ENCODE measurements at regions not wholly inside any gene's neighbourhood (a gene's known extent, or its start where the extent isn't known, plus 50 kb on each side); places are given as distances from the start of the nearest gene placed in this dataset.

DNA sequence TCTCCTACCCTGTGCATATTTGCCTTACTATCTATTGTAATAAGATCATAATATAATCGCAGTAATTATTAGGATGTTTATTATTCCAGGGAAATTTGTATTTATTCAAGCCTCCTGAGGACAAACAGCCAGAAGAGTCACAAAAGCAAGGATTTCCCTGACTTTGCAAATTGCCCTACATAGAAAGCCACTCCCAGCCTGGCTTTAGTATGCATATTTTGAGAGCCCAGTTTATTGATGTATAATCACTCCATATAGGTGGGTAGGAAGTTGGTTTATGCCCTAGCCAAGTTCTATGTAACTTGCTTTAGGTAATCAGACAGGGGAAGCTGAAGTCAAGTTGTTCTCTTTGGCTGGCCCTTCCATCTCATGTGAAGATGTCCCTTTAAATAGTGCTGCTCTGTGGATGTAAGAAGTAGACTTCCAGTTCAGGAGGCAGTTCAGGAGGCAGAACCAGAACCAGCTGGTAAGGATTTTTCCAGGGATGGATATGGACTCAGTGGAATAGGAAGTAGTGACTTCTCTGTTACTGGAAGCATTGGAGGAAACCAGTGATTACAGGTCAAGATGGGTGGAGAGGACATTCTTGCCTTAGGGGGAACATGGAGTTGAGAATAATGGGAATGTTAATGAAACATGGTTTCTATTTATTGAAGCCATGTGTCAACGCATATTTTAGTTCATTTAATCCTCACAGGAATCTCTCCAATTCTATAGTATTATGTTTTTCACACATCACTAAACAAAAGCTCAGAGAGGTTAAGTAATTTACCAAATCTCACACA is 70.5 kb upstream of the KIT start:
- TF ChIP-seq RCOR1 (IDR thresholded peaks at IDR 0.05; ENCODE audit: insufficient replicate concordance, low read length) (no peak), MAFK (IDR thresholded peaks at IDR 0.05; ENCODE audit: low read depth, low read length) (no peak), RFX5 (IDR thresholded peaks at IDR 0.05; ENCODE audit: low read depth, low read length) (no peak), POLR2A (IDR thresholded peaks at IDR 0.05; ENCODE audit: low read depth, low read length) (no peak), RAD21 (IDR thresholded peaks at IDR 0.05; ENCODE audit: low read length) (no peak), BHLHE40 (IDR thresholded peaks at IDR 0.05; ENCODE audit: low read depth, low read length) (no peak), CEBPB (IDR thresholded peaks at IDR 0.05; ENCODE audit: low read depth, low read length) (no peak), MAZ (IDR thresholded peaks at IDR 0.05; ENCODE audit: borderline replicate concordance, low read depth, low read length) (no peak), SMC3 (IDR thresholded peaks at IDR 0.05; ENCODE audit: low read depth, low read length) (no peak), CHD1 (IDR thresholded peaks at IDR 0.05; ENCODE audit: low read depth, low read length) (no peak), NFE2L2 (IDR thresholded peaks at IDR 0.05; ENCODE audit: low read depth, low read length) (no peak), CTCF (conservative IDR thresholded peaks at IDR 0.05; ENCODE audit: low read depth, low read length) (no peak)
- TF ChIP-seq, protein P1, sequence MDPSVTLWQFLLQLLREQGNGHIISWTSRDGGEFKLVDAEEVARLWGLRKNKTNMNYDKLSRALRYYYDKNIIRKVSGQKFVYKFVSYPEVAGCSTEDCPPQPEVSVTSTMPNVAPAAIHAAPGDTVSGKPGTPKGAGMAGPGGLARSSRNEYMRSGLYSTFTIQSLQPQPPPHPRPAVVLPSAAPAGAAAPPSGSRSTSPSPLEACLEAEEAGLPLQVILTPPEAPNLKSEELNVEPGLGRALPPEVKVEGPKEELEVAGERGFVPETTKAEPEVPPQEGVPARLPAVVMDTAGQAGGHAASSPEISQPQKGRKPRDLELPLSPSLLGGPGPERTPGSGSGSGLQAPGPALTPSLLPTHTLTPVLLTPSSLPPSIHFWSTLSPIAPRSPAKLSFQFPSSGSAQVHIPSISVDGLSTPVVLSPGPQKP (IDR thresholded peaks at IDR 0.05; ENCODE audit: borderline replicate concordance, low read depth, low read length) = no peak
- Histone ChIP-seq H2BK15ac (ENCODE audit: low read depth, low read length) (no peak overlapping the region), H3K23ac (ENCODE audit: low read depth, low read length) (no peak overlapping the region; the same call in 1 of the 2 replicates), H2AK5ac (ENCODE audit: low read depth, low read length) (no peak overlapping the region), H4K5ac (ENCODE audit: low read depth, low read length) (no peak overlapping the region), H3K4me2 (ENCODE audit: low read depth, low read length) (no peak overlapping the region), H3K4me1 (ENCODE audit: control insufficient read depth, insufficient read depth, low read length) (no peaks in the 10 kb centered on the region; the same call in 1 of the 2 replicates), H3K9me1 (ENCODE audit: insufficient read depth, low read length) (no peaks in the 10 kb centered on the region), H3K9ac (ENCODE audit: low read depth, low read length) (no peak overlapping the region), H4K20me1 (ENCODE audit: insufficient read depth, low read length) (no peaks in the 10 kb centered on the region), H4K91ac (ENCODE audit: insufficient read depth, low read depth, low read length) (no peak overlapping the region), H2AFZ (replicated peaks; ENCODE audit: low read length, poor library complexity) (no peak overlapping the region), H3K9me3 (ENCODE audit: control insufficient read depth, insufficient read depth, low read length) (no peaks in the 10 kb centered on the region), H2BK20ac (ENCODE audit: low read depth, low read length) (no peak overlapping the region), H3K14ac (replicated peaks; ENCODE audit: low read depth, low read length) (no peak overlapping the region), H3K18ac (ENCODE audit: low read depth, low read length) (no peak overlapping the region), H3K56ac (ENCODE audit: extremely low read depth, insufficient read depth, low read length) (no peak overlapping the region), H3K4ac (ENCODE audit: low read depth, low read length) (no peak overlapping the region), H2BK5ac (ENCODE audit: low read depth, low read length, poor library complexity, severe bottlenecking) (no peak overlapping the region), H3K36me3 (ENCODE audit: control insufficient read depth, insufficient read depth, low read length) (no peaks in the 10 kb centered on the region), H3K27me3 (ENCODE audit: control insufficient read depth, insufficient read depth, low read length) (no peaks in the 10 kb centered on the region), H3K27ac (ENCODE audit: insufficient read depth, low read length) (no peak overlapping the region), H3K79me1 (ENCODE audit: low read depth in 1 of 2, low read length in 2 of 2) (no peaks in the 10 kb centered on the region), H2AK9ac (replicated peaks; ENCODE audit: low read depth, low read length, poor library complexity) (no peak overlapping the region), H2BK120ac (ENCODE audit: low read depth, low read length) (no peak overlapping the region), H3K4me3 (ENCODE audit: insufficient read depth, low read depth, low read length) (no peak overlapping the region), H4K8ac (ENCODE audit: low read depth in 2 of 2, low read length in 2 of 2) (no peak overlapping the region)
- WGBS, 2 experiments (ENCODE audit: extremely low coverage in 2 of 2, insufficient read length in 1 of 2) = no CpG with 5 or more reads among the region's 2 CpGs
- CTCF ChIA-PET = no interaction called here
- in situ Hi-C loops (cut with MboI; ENCODE audit: low sequenced_read_pairs) = no loop called here
- ATAC-seq (ENCODE audit: low read depth) (no peak), DNase-seq (no peak)
- no TSS peak for BruUV-seq (replicated peaks)
- dilution Hi-C loops (cut with HindIII; ENCODE audit: low sequenced_read_pairs, unreplicated experiment) = no loop called here
- POLR2A ChIA-PET (ENCODE audit: unreplicated experiment) = no interaction called here
- intact Hi-C loops (cut with micrococcal nuclease) = no loop called here

Data from IMR-90 (cell line).